Testis (tissue), 2 donors: ENCODE measurements at regions not wholly inside any gene's neighbourhood (a gene's known extent, or its start where the extent isn't known, plus 50 kb on each side); places are given as distances from the start of the nearest gene placed in this dataset.

Experiments
- DNase-seq: peaks from one replicate; pipeline ENCODE4 v3.0.0-alpha.2; 2019
- H3K27ac ChIP-seq, 2 donors: fragments of 200-600 bp; sonication (generic); one replicate each; pipeline ENCODE4 v1.5.1; 2019
- H3K27me3 ChIP-seq: fragments of 200-600 bp; sonication (generic); one replicate; pipeline ENCODE4 v1.5.1; 2019
- H3K36me3 ChIP-seq: fragments of 200-600 bp; sonication (generic); one replicate; pipeline ENCODE4 v1.5.1; 2017; ENCODE audit warnings: low read depth; ENCODE audit errors: missing control alignments
- H3K4me1 ChIP-seq: fragments of 200-600 bp; sonication (generic); one replicate; pipeline ENCODE4 v1.5.1; 2019
- H3K4me3 ChIP-seq, 2 donors: fragments of 200-600 bp; sonication (generic); one replicate each; pipeline ENCODE4 v1.5.1; 2017 to 2019
- H3K9me3 ChIP-seq: fragments of 200-600 bp; sonication (generic); one replicate; pipeline ENCODE4 v1.5.1; 2017
- CTCF ChIP-seq, 3 experiments: fragments of 450-650 bp in 2 of 3; fragments of 200-600 bp in 1 of 3; sonication (generic) in 1 of 3; IDR thresholded peaks; one replicate each; pipeline ENCODE4 v1.5.1; 2016 to 2019; ENCODE audit warnings: antibody characterized with exemption in 3 of 3, mild to moderate bottlenecking in 2 of 3, moderate library complexity in 1 of 3
- POLR2A ChIP-seq: fragments of 450-650 bp; IDR thresholded peaks from one replicate; pipeline ENCODE4 v1.6.1; 2017; ENCODE audit warnings: antibody characterized with exemption, mild to moderate bottlenecking, moderate library complexity
- WGBS, 2 donors: methylation state at CpG; one replicate each; pipeline ENCODE4 v1.1.5; 2018; 5-methylcytosine and 5-hydroxymethylcytosine counted together
- intact Hi-C: fragments of 100-400 bp; cut with DNase I; formaldehyde crosslinking; loops from one replicate; pipeline ENCODE4 v1.15.1; 2023; ENCODE audit warnings: low total_unique reads

- Histone ChIP-seq H3K4me1 (no peaks in the 10 kb centered on the region), H3K27me3 (no peaks in the 10 kb centered on the region), H3K4me3 (no peak overlapping the region), H3K36me3 (no peaks in the 10 kb centered on the region), H3K27ac (no peak overlapping the region), H3K9me3 (no peaks in the 10 kb centered on the region)
- 89% methylated on average over 2 of the region's 2 CpGs for WGBS, 2 donors
- TF ChIP-seq CTCF (IDR thresholded peaks at IDR 0.05) = no peak
- TF ChIP-seq POLR2A = no peak
- DNase-seq = no peak
- intact Hi-C loops = no loop called here
Measured at GRCh38 chr2:181384923-181385322, 72.3 kb upstream of the ITGA4 start.

DNA sequence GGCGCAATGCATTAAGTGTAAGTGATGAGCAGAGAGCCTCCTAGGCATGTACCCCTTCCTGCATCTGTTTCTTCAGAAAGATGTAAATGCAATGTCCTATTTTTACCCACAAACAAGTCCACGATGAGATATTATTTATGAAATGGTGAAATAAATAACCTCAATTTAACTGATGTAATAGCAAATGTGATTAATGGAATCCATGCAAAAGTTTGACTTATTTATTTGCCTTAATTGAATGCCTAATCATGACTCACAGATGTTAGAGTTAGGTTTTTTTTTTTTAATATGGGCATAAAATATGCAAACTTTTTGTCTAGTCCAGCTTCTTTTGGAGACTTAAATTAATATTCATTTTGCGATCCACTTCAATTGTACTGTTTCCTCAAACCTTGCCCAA is 67.7 kb upstream of the ITGA4 start:
- H3K4me3 ChIP-seq = no peak overlapping the region
- DNase-seq = no peak
- TF ChIP-seq POLR2A (no peak), CTCF (IDR thresholded peaks at IDR 0.05) (no peak)
- H3K36me3 ChIP-seq = no peaks in the 10 kb centered on the region
- intact Hi-C loops = no loop called here
- no peaks in the 10 kb centered on the region for H3K9me3 ChIP-seq
- 92 to 95% methylated on average over 3 of the region's 3 CpGs for WGBS, 2 donors
- no peaks in the 10 kb centered on the region for H3K4me1 ChIP-seq
- H3K27ac ChIP-seq = no peak overlapping the region
- H3K27me3 ChIP-seq = no peaks in the 10 kb centered on the region

- no peak overlapping the region for H3K4me3 ChIP-seq
- H3K27ac ChIP-seq = no peak overlapping the region
- no peaks in the 10 kb centered on the region for H3K4me1 ChIP-seq
- intact Hi-C loops = no loop called here
- no peak for TF ChIP-seq CTCF (IDR thresholded peaks at IDR 0.05)
- no peak for TF ChIP-seq POLR2A
- no peak for DNase-seq
- 31 to 33% methylated on average over 1 of the region's 1 CpG for WGBS, 2 donors
- H3K9me3 ChIP-seq = no peaks in the 10 kb centered on the region
- no peaks in the 10 kb centered on the region for H3K36me3 ChIP-seq
- no peaks in the 10 kb centered on the region for H3K27me3 ChIP-seq
Measured at GRCh38 chr2:181393472-181393871, 63.7 kb upstream of the ITGA4 start.

DNA sequence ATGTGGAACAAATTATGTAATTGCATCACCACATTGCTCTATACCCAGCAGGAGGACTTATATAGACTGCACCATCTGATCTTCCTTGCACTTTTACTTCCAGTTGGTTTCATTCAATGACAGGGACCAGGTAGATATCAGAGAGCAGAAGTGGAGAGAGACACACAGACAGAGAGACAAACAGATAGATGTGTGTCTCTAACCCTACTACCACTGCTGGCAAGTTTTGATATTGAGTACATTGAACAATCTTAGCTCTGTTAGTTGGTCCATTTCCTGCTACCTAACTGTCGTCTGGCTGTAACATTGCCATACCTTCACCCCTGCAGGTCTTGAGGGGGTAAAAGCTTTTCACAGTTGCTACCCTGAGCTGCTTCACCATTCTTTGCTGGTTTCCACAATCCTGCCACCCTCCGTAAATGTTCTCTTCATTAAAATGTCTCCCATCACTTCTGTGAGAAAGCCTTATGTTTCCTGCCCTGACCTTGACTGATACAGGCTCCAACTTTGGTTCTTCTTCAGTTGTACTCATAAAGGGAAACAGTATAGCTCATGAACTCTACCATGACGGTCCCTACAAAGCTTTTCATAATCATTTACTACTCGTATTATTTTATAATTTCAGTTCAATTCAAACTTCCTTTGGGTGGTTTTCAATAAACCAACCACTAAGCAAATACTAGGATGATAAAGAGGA is 62.3 kb upstream of the ITGA4 start:
- no peaks in the 10 kb centered on the region for H3K4me1 ChIP-seq
- no peaks in the 10 kb centered on the region for H3K9me3 ChIP-seq
- no peaks in the 10 kb centered on the region for H3K27me3 ChIP-seq
- WGBS, 2 donors = 45 to 72% methylated on average over 4 of the region's 4 CpGs
- no peak for DNase-seq
- H3K36me3 ChIP-seq = no peaks in the 10 kb centered on the region
- TF ChIP-seq POLR2A (no peak), CTCF (IDR thresholded peaks at IDR 0.05) (no peak)
- no peak overlapping the region for H3K27ac ChIP-seq
- intact Hi-C loops = no loop called here
- H3K4me3 ChIP-seq = no peak overlapping the region

GRCh38 chr2:181395851-181396250 is 61.3 kb upstream of the ITGA4 start:
- Histone ChIP-seq H3K27me3 (no peaks in the 10 kb centered on the region), H3K4me1 (no peaks in the 10 kb centered on the region), H3K9me3 (no peaks in the 10 kb centered on the region), H3K36me3 (no peaks in the 10 kb centered on the region), H3K4me3 (no peak overlapping the region), H3K27ac (no peak overlapping the region)
- TF ChIP-seq POLR2A = no peak
- 77 to 92% methylated on average over 2 of the region's 2 CpGs for WGBS, 2 donors
- intact Hi-C loops = no loop called here
- no peak for DNase-seq
